ENCODE measurements at regions not wholly inside any gene's neighbourhood (a gene's known extent, or its start where the extent isn't known, plus 50 kb on each side); places are given as distances from the start of the nearest gene placed in this dataset.

DNA sequence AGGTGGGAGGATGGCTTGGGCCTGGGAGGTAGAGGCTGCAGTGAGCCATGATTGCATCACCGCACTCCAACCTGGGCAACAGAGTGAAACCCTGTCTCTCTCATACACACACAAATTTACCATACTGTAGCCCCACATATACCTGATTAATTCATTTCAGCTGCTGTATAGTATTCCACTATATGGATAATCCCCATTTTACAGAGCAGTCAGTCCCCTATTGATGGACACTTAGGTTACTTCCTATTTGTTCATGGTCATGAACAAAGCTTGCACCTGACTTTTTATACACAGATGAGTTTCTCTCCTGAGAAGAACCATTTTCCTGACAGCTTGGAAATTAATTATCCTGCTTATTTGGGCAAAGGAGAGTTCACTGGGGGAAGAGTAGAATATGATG, 59.2 kb downstream of the EMX2 start:
- Mint-ChIP-seq H3K27ac (ENCODE audit: unreplicated experiment) (no peak overlapping the region), H3K36me3 (ENCODE audit: unreplicated experiment) (no peaks in the 10 kb centered on the region), H3K4me3 (ENCODE audit: unreplicated experiment) (no peak overlapping the region), H3K4me1 (ENCODE audit: unreplicated experiment) (no peaks in the 10 kb centered on the region), H3K27me3 (ENCODE audit: unreplicated experiment) (peaks cover 26% of the 10 kb centered on the region), H3K9me3 (ENCODE audit: unreplicated experiment) (no peaks in the 10 kb centered on the region)
- TF ChIP-seq, protein P1, sequence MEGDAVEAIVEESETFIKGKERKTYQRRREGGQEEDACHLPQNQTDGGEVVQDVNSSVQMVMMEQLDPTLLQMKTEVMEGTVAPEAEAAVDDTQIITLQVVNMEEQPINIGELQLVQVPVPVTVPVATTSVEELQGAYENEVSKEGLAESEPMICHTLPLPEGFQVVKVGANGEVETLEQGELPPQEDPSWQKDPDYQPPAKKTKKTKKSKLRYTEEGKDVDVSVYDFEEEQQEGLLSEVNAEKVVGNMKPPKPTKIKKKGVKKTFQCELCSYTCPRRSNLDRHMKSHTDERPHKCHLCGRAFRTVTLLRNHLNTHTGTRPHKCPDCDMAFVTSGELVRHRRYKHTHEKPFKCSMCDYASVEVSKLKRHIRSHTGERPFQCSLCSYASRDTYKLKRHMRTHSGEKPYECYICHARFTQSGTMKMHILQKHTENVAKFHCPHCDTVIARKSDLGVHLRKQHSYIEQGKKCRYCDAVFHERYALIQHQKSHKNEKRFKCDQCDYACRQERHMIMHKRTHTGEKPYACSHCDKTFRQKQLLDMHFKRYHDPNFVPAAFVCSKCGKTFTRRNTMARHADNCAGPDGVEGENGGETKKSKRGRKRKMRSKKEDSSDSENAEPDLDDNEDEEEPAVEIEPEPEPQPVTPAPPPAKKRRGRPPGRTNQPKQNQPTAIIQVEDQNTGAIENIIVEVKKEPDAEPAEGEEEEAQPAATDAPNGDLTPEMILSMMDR (IDR thresholded peaks at IDR 0.05), result no peak
- DNase-seq (ENCODE audit: extremely low spot score, unreplicated experiment), result no peak

DNA sequence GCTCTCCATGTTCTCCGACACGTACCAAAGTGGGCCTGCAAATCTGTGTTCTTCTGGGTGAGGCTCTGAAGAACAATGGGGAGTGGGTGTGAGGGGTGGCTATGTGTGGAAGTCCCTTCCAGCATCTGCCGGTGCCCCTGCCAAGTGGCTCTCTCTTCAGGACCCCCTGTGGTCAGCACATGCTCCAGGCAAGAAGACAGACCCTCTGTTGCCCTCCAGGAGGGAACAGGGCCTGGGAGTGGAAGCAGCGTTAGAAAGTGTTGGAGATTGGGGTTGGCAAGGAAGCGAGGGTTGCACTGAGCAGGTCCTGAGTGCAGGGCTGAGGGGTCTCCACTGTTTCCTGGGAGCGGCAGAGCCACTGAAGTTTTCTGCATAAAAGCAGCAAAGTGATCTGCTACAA, 60.5 kb downstream of the EMX2 start:
- no peak overlapping the region for H3K27ac Mint-ChIP-seq (ENCODE audit: unreplicated experiment)
- no peaks in the 10 kb centered on the region for H3K4me1 Mint-ChIP-seq (ENCODE audit: unreplicated experiment)
- H3K9me3 Mint-ChIP-seq (ENCODE audit: unreplicated experiment), result no peaks in the 10 kb centered on the region
- H3K36me3 Mint-ChIP-seq (ENCODE audit: unreplicated experiment), result no peaks in the 10 kb centered on the region
- TF ChIP-seq, protein P1 (IDR thresholded peaks at IDR 0.05), result no peak
- peaks cover 26% of the 10 kb centered on the region for H3K27me3 Mint-ChIP-seq (ENCODE audit: unreplicated experiment)
- H3K4me3 Mint-ChIP-seq (ENCODE audit: unreplicated experiment), result no peak overlapping the region
- DNase-seq (ENCODE audit: extremely low spot score, unreplicated experiment), result no peak

DNA sequence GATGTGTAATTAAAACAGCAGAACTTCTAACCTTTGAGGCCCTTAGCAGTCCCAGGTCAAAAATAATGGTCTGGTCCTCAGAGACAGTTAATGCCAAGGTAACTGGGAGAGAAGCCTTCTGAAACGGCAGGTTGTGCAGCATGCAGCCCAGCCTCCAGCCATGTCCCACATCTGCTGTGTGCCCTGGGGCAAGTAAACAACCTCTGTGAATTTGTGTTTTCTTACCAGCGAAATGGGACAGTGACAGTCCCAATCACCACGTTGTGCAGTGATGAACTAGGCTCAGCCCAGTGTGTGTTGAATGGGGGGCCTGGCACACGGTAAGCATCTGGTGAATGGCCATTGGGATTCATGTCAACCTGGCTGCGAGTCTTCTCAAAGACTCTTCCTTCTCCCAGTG, 61.2 kb downstream of the EMX2 start:
- no peaks in the 10 kb centered on the region for H3K9me3 Mint-ChIP-seq (ENCODE audit: unreplicated experiment)
- H3K4me1 Mint-ChIP-seq (ENCODE audit: unreplicated experiment), result peaks cover under 1% of the 10 kb centered on the region
- TF ChIP-seq, protein P1 (IDR thresholded peaks at IDR 0.05), result no peak
- H3K27me3 Mint-ChIP-seq (ENCODE audit: unreplicated experiment), result peaks cover 26% of the 10 kb centered on the region
- no peak overlapping the region for H3K27ac Mint-ChIP-seq (ENCODE audit: unreplicated experiment)
- H3K36me3 Mint-ChIP-seq (ENCODE audit: unreplicated experiment), result no peaks in the 10 kb centered on the region
- no peak for DNase-seq (ENCODE audit: extremely low spot score, unreplicated experiment)
- H3K4me3 Mint-ChIP-seq (ENCODE audit: unreplicated experiment), result no peak overlapping the region

DNA sequence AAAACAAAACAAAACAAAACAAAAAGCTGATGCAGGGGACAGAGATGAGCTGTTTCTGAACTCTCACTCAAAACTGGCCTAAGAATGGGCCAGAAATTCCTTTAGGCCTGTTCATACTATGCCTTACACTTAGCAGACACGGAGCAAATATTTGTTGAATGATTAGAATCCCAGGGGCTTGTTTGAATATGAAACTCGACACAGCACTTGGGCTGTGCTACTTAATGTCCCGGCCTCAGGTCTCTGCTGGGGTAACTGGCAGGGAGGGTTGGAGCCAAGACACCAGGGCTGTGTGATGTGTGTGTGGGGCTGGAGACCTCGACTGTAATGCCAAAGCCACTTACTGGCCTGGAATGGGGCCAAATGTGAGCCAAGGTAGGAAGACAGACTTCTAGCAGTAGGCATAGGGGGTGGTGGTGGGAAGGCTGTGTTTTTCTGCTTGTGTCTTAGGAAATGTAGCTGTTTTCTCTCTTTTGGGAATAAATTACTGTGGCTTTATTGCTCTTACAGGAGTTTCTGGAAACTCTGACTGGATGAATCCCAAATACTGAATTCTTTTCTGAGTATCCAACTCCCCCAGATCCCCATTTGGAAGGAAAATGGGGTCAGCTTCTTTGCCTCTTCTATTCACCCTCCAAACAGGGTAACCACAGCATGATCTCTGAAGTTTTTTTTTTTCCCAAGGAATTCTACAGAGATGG, 66.7 kb downstream of the EMX2 start:
- DNase-seq (ENCODE audit: extremely low spot score, unreplicated experiment), result no peak
- Mint-ChIP-seq H3K9me3 (ENCODE audit: unreplicated experiment) (no peaks in the 10 kb centered on the region), H3K27ac (ENCODE audit: unreplicated experiment) (peak overlapping the region; percentile 87), H3K4me3 (ENCODE audit: unreplicated experiment) (no peak overlapping the region), H3K4me1 (ENCODE audit: unreplicated experiment) (peaks cover 19% of the 10 kb centered on the region), H3K27me3 (ENCODE audit: unreplicated experiment) (peaks cover 15% of the 10 kb centered on the region), H3K36me3 (ENCODE audit: unreplicated experiment) (no peaks in the 10 kb centered on the region)
- TF ChIP-seq, protein P1 (IDR thresholded peaks at IDR 0.05), result no peak

DNA sequence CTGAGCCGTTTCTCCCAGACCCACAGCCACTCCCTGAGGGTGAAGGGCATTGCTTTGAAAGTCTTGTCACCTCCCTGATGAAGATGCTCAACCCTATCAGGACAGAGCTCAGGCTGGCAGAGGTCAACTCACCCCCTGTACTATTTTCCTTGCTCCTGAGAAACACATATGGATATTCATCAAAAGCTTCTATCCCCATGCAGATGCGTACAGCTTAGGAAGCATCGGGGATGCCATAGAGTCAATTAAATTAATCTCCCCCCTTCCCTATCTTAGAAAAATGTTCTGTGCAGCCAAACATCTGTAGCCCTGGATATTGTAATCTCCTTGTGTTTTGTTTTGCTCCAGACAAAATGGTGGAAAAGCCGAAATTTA, 67.2 kb downstream of the EMX2 start:
- Mint-ChIP-seq H3K4me3 (ENCODE audit: unreplicated experiment) (no peak overlapping the region), H3K27me3 (ENCODE audit: unreplicated experiment) (peaks cover 10% of the 10 kb centered on the region), H3K9me3 (ENCODE audit: unreplicated experiment) (no peaks in the 10 kb centered on the region), H3K27ac (ENCODE audit: unreplicated experiment) (peak overlapping the region; percentile 87), H3K4me1 (ENCODE audit: unreplicated experiment) (peaks cover 19% of the 10 kb centered on the region), H3K36me3 (ENCODE audit: unreplicated experiment) (no peaks in the 10 kb centered on the region)
- TF ChIP-seq, protein P1 (IDR thresholded peaks at IDR 0.05), result no peak
- no peak for DNase-seq (ENCODE audit: extremely low spot score, unreplicated experiment)
